Fibroblast of mammary gland (primary cell): ENCODE measurements at regions not wholly inside any gene's neighbourhood (a gene's known extent, or its start where the extent isn't known, plus 50 kb on each side); places are given as distances from the start of the nearest gene placed in this dataset.

Experiments
- DNase-seq: peaks from one replicate; pipeline ENCODE4 v3.0.0-alpha.2; 2010; ENCODE audit warnings: low read depth
- H3K4me3 ChIP-seq: 2 replicates; pipeline ENCODE4 v1.5.1; 2011; ENCODE audit warnings: low read depth, mild to moderate bottlenecking, low read length, moderate library complexity; ENCODE audit not compliant: control insufficient read depth
- TF ChIP-seq, protein P1 (sequence below): conservative IDR thresholded peaks from 2 replicates; pipeline ENCODE4 v1.5.1; 2011; ENCODE audit warnings: low read depth, low read length, inconsistent platforms; ENCODE audit not compliant: control insufficient read depth, insufficient read depth

GRCh38 chr2:145126146-145126545 is 606.2 kb upstream of the ZEB2 start:
- DNase-seq: no peak
- TF ChIP-seq, protein P1, sequence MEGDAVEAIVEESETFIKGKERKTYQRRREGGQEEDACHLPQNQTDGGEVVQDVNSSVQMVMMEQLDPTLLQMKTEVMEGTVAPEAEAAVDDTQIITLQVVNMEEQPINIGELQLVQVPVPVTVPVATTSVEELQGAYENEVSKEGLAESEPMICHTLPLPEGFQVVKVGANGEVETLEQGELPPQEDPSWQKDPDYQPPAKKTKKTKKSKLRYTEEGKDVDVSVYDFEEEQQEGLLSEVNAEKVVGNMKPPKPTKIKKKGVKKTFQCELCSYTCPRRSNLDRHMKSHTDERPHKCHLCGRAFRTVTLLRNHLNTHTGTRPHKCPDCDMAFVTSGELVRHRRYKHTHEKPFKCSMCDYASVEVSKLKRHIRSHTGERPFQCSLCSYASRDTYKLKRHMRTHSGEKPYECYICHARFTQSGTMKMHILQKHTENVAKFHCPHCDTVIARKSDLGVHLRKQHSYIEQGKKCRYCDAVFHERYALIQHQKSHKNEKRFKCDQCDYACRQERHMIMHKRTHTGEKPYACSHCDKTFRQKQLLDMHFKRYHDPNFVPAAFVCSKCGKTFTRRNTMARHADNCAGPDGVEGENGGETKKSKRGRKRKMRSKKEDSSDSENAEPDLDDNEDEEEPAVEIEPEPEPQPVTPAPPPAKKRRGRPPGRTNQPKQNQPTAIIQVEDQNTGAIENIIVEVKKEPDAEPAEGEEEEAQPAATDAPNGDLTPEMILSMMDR: no peak
- no peak overlapping the region for H3K4me3 ChIP-seq

GRCh38 chr2:145124085-145124484 is 604.2 kb upstream of the ZEB2 start:
- no peak overlapping the region for H3K4me3 ChIP-seq
- TF ChIP-seq, protein P1: no peak
- no peak for DNase-seq

- no peak overlapping the region for H3K4me3 ChIP-seq
- peak; percentile 48 for DNase-seq
- TF ChIP-seq, protein P1: no peak
These were observed 603.7 kb upstream of the ZEB2 start for GRCh38 chr2:145123606-145124005.

DNA sequence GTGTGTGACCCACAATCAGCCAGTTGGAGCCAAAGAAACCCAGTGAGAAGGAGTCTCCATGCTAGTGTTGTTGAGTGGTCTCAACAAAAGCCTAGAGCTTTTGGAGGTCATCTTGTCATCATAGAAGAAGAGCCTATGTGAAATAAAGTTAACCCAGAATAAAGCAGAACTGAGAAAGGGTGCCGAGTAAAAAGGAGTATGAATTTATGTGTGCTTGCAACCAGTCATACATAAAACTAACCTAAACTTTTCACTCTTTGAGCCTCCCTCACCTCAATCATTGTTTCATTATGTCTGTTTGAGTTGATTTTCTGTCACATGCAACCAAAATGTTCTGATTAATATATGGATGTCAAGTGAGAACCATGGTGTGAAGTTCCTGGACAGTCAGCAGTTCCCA is 599.3 kb upstream of the ZEB2 start:
- TF ChIP-seq, protein P1: no peak
- DNase-seq: no peak
- H3K4me3 ChIP-seq: no peak overlapping the region

DNA sequence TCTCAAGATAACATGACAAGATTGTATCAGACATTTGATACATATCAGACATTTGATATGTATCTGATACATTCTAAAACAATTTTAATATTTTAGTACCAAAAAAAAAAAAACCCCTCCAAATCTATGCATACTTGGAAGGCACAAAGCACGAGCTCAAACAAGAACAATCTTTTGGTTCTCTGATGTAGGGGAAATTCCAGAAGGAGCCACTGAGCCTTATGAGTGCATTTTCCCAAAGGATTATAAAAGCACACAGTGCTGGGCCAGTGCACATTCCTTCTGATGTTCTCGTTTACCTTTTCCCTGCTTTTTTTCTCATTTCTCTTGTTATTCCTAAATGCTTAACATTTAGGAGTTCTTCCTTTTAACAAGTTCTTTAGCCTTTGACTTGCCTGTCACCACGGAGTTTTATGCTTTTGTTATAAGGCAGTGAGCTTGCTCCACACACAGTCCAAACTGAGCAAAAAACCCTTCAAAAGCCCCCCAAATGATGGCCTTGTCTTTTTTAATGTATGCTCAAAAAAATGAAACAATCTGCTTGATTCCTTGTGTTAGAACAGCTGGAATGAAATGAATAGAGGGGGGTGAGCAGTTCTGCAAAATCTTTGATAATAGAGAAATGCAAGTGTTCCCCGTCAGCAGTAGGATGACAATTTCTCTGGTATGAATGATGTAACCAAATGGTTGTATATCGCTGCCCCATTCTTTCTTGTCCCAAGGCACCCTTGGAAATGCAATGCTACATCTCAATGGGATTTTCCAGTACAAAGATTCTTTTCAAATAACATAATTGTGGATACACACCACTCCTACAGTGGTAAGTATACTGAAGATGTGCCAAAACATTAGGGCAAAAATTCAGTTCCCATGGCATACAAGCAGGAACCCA is 597.2 kb upstream of the ZEB2 start:
- H3K4me3 ChIP-seq: no peak overlapping the region
- TF ChIP-seq, protein P1: no peak
- DNase-seq: no peak

DNA sequence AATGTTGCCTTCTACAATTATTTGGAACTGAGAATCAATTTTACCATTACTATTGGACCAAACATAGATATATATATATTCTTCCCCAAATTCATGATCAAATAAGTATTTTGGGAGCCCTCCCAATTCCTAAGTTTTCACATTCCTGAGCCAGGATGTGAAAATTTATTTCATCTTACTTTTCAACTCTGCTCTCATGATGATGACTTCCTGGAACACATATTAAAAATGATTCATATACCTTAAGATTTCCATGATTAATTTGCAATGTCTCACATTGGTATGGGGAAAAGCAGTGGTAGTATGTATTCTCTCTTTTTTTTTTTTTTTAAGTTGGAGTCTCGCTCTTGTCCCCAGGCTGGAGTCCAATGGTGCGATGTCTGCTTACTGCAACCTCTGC is 596.1 kb upstream of the ZEB2 start:
- TF ChIP-seq, protein P1: no peak
- no peak for DNase-seq

More for the DNA sequence above, 596.1 kb upstream of the ZEB2 start:
- H3K4me3 ChIP-seq: no peak overlapping the region
